ENCODE measurements at regions not wholly inside any gene's neighbourhood (a gene's known extent, or its start where the extent isn't known, plus 50 kb on each side); places are given as distances from the start of the nearest gene placed in this dataset.
A peak's percentile ranks its signal among the peaks of the same experiment; 100 is the strongest.
"Not testable (repeated sequence)": the region's sequence is repeated elsewhere in the genome, so short reads cannot be mapped to it uniquely, and the experiment has no call there.

DNA sequence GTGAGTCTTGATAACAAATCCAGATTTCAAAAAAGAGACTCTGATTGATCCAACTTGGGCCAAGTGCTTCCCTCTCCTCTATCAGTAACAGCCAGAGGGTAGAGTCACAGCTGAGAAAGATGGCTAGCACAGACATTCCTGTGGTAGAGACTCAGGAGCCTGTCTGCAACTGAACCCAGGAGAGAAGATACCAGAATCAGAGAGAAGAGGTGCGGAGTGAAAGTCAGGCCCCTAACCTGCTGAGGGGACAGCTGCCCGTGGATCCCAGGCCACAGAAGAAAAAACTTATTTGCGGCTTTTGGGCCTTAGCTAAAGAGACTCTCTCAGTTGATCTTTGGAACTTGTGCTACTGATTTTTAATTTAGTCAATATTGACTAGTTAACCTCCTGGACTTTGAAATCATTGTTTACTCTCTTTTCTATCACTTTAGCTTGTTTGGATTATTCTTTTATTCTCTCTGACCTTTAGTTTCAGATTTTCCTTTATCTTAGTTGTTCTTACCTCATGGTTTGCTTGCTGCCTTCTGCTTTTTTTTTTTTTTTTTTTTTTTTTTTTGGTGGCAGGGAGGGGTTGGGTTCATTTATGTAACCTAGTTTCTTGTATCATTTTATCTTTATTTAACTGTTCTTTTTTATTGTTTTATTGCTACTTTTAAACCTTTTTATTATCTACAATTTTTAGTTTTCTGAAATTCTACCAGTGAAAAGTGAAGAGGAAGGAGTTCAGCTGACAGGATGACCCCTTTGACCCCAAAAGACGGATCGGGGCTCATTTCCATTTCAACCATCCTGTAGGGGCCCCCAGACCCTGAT lies 154.9 kb upstream of the KRR1 start:
- DNase-seq (ENCODE audit: low spot score): no peak

DNA sequence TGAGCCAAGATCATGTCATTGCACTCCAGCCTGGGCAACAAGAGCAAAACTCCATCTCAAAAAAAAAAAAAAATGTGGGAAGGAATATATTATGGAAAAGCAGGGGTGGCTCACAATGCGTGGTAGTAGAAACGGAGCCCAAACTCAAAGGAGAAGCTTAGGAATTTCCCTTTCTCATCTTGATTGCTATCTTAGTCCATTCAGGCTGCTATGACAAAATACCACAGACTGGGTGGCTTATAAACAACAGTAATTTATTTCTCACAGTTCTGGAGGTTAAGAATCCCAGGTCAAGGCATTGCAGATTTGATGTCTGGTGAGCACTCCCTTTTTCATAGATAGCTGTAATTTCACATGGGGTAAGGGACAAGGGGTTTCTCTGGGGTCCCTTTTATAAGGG lies 153.8 kb upstream of the KRR1 start:
- no peak for DNase-seq (ENCODE audit: low spot score)

DNA sequence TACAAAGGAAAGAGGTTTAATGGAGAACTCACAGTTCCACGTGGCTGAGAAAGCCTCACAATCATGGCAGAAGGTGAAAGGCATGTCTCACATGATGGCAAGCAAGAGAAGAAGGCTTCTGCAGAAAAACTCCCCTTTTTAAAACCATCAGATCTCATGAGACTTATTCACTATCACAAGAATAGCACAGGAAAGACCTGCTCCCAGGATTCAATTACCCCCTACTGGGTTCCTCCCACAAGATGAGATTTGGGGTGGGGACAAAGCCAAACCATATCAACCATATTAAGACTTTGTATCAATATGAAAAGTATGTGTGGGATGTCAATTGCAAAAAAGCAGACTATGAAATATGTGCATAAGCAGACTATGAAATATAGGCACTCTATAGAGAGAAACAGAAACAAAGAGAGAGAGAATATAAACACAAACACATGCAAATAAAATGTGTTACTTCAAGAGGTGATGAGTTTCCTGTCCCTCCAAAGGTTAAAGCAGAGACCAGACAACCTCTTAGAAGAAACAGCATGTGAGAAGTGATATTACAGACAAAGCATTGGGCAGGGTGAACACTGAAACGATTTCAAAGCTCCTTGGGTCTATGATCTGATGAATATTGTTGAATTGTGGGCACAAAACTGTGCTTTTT lies 151.2 kb upstream of the KRR1 start:
- no peak for DNase-seq (ENCODE audit: low spot score)

DNA sequence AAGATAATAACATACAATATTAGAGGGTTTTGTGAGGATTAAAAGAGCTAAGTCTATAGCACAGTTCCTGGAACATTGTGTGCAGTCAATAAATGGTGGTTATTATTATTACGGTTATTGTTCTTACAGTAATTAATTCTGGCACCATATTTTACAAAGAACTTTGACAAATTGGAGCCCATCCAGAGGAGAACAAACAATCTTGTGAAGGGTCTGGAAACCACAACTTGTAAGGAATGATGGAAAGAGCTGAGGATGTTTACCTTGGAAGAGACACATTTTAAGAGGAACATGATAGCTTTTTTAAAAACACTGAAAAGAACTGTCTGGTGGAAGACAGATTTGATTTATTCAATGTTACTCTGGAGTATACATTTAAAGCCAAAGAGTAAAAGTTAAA lies 150.5 kb upstream of the KRR1 start:
- DNase-seq (ENCODE audit: low spot score): no peak

DNA sequence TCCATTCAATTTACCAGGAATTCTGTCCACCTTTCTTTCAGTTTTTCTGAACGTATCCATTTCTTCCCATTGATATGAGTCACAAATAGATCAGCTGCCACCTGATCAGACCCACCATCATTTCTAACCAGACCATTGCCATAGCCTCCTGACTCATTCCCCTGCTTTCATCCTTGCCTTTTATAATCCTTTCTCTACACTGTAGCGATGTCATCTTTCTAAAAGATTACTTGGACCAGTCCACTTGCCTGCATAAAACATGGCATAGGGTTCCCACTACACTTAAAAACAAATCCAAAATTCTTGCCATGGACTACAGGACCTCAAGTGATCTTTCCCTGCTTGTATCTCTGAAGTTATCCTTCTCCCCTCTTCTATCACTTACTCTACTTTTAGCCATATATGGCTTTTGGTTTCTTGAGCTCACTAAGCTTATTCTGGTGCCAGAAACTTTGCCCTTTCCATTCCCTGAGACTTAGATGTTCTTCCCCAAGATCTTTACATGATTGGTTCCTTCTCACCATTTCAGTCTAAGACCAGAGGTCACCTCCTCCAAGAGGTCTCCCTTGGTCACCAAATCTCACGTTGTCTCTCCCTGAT lies 149.5 kb upstream of the KRR1 start:
- no peak for DNase-seq (ENCODE audit: low spot score)

DNA sequence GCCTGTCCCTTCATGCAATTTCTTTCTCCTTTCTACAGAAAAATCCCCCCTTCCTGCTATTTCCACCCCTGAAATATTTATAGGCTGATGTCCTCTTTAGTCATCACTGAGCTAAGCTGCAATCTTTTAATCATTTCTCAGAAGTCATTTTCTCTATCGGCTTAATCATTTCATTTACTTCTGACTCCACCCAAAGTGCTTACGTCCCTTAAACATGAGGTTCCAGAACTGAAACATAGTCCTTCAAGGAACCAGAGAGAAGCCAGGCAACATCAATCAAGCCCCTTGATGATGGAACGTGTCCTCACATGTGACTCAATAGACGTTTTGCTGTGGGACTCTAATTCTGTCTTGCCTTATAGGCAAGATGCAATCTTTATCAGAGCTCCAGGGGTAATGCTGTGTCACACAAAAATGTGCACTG lies 148.7 kb upstream of the KRR1 start:
- DNase-seq (ENCODE audit: low spot score): no peak

DNA sequence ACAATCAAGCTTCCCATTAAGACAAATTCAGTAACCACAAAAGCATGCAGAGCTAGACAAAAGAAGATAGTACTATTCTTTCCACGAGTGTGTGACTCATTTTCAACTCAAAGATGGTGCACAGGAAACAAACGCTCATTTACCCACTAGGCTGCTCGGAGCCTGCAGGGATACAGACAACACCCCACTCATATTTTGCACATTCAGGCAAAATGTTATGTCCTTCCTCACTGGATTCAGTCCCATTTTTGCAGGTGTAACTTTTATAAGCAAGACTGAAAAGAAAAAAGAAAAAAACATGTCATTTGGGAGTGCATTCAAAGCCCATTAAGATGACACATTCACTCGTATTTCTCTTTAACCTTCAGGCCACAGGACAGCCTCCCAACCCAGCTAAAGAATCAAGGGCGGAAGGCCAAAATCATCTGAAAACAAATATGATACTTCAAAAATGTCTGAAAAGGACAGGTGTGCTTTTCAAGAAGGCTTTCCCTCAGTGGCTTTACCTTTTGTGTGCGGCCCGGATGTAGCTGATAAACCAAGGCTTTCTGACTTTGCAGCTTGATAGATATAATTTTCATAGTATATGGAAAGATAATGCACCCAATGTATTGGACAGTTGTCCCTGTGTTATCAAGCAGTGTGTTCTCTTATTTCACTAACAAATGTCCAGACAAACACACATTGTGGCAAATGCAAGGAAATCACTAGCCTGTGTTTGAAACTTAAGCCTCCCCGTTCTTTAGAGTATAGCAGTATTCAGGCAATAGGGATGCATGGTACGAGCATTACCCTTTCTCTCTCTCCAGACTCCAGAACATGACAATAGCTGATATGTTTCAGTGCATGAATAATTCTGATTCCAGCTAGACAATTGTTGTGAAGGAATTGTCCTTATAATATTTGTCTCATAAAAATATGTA lies 147.8 kb upstream of the KRR1 start:
- peak; percentile 64 for DNase-seq (ENCODE audit: low spot score)

DNA sequence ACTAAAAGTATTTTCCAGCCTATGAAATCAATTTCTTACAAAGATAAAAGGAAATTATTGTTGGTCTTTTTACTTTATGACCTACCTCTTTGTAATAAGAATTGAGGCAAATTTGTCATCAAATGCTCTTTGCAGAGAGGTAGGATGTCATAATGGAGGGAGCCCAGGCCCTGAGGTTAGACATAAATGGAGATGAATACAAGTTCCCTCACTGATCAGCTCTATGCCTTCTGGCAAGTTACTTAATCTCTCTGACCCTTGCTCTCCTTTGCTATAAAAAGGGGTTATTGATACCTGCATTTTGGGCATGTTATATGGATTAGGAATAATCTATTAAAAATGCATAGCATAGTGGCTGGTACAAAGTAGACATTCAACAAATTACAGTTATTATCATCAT lies 146.9 kb upstream of the KRR1 start:
- DNase-seq (ENCODE audit: low spot score): no peak

DNA sequence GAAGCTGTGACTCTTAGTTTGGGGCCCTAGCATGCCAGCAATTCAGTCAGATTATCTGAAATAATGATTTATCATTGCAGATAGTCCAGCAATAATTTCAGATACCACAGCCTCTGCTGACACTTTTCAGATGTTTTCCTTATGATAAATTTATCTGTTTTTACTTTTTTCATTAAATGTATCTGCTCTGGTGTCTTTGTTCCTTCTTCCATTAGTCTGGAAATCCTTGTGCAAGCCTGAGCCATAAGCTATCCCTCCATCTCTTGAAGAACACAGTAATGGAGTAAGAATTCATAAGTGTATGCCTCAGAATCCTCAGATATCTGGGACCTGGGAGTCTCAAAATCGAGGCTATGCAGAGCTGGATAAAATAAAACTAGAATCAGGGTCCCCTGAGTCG lies 146.4 kb upstream of the KRR1 start:
- no peak for DNase-seq (ENCODE audit: low spot score)

DNA sequence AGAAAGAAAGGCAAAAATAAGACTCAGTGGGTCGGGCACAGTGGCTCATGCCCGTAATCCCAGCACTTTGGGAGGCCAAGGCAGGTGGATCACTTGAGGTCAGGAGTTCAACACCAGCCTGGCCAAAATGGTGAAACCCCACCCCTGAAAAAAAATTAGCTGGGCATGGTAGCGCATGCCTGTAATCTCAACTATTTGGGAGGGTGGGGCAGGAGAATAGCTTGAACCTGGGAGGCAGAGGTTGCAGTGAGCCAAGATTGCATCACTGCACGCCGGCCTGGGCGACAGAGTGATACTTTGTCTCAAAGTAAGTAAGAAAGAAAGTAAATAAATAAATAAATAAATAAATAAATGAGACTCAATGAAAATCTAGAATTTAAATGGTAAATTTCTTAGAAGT lies 145.9 kb upstream of the KRR1 start:
- DNase-seq (ENCODE audit: low spot score): not testable (repeated sequence)

DNA sequence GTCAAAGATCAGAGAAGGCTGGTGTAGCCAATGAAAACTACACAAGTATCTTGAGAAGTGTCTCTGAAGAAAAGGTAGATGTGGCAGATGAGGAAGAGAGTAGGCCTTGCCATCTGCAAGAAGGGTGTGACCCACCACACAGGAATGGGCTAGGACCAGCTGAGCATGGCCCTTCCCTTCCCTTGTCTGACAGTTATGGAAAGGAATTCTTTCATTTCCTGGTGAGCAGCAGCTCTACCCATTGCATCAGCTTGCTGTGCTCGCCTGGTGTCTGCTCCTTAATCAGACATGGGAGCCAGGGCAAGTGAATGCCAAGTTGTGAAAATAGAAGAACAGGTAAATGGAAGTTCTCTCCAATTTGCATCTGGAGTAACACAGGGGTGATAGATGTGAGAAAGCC lies 145.2 kb upstream of the KRR1 start:
- DNase-seq (ENCODE audit: low spot score): no peak

DNA sequence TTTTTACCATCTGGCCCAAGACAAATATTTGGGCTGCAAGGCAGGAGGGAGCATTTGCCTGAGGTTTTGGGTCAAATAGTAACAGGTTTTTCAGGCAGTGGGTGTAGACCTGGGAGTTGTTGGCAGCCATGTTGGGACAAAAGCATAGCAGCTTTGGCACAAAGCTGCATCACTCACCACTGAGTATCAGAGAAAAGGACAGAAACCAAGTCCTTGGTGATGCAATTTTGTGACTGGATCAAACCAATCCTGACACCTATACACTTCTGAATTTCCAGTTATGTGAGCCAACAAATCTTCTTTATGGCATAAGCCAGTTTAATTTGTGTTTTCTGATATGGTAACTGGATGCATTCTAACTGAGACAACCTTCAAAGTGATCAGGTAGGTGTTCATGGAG lies 144.8 kb upstream of the KRR1 start:
- no peak for DNase-seq (ENCODE audit: low spot score)

DNA sequence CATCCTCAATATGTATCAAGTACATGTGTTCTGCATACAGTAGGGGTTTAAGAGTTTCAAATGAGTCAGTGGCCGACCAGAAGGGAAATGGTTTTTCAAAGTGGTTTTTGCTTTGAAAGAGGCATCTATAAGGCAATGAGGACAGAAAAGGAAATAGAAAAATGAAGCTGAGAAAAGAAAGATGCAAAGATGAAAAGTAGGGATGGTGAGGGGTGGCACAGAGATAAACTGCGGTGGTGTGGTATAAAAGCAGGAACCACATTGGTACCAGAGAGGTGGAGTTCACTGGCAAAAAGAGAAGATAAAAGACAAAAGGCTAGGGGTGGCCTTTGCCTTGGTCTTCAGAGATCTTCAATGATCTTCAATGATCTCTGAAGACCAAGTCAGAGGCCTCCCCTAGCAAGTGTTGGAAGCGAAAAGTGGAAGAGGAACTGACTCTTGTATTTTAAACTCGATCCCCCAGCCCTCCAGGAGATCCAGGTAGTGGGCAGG lies 144.0 kb upstream of the KRR1 start:
- no peak for DNase-seq (ENCODE audit: low spot score)

DNA sequence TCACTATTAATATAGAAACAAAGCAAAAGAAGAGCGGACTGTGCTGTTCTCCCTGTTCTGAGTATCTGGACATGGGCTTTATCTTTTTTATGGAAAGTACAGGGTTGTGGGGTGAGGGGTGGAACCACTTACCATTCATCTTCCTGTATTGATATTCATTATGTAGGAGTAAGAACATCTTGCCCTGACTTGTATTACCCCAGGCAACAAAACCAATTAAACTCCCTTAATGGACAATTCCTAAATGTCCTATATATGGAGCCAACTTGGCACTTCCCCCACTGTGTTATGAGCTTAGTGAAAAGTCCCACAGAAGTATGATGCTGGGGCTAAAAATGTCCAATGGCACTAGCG lies 139.9 kb upstream of the KRR1 start:
- no peak for DNase-seq (ENCODE audit: low spot score)

DNA sequence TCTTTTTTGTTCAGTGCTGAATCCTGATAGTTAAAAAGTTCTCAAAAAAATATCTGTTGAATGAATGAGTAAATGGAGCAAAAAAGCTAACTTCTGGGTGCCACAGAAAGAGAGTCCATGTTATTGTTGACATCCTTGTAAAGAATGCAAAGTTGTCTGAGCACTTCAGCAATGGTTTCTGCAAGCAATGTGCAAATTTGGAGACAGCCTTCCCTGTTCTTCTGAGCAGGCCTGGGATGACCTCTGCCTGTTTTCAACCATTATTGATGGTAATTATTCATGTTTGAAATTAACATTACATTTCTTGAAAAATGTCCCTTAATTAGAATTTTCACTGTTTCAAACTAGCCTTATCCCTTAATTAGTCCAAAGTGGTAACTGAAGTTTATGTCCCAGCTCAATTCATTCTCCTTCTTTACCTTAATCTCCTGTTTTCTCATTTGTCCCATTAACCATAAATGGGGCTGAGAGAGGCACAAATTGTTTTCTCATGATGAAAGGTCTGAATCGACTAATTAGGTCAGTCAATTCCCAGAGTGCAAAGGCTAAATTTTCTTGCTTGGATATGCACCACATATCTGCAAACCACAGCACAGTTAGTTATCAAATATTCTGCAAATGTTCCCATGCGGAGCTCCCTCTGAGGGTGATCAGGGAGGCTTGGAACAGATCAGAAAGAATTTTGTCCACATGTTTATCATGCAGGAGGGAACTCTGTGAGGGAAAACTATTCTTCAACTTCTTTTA lies 139.4 kb upstream of the KRR1 start:
- no peak for DNase-seq (ENCODE audit: low spot score)

DNA sequence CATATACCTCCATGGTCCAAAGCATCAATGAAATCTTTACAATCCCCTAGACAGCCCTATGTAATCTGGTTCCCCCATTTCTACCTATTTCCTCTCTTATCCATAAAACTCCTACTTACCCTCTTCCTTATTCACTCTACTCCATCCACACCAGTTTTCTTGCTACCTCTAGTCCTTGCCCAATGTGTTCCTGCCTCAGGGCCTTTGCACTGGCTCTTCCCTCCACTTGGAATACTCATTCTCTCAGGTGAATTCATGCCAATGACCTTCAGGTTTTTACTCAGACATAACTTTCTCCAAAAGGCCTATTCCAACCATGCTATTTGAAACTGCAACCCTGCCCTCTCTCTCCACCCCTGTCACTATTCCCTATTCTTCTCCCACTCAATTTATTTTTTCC lies 138.7 kb upstream of the KRR1 start:
- no peak for DNase-seq (ENCODE audit: low spot score)

DNA sequence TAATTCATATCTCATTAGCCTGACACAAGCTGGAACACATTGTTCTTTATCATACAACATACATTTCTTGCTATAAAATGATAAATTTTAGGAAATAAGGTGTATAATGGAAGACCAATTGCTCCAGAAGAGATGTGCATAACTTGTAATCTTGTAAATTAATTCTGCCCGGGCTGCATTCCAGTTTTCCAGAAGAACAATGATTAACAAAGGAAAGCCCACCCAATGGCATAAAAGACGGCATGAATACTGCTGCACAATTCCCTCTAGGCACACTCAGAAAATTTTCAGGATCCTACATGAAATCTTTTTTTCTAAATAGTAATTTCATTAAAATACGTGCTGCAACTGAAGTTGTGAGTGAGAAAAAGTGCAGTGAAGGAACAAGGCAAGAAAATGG lies 137.4 kb upstream of the KRR1 start:
- no peak for DNase-seq (ENCODE audit: low spot score)

DNA sequence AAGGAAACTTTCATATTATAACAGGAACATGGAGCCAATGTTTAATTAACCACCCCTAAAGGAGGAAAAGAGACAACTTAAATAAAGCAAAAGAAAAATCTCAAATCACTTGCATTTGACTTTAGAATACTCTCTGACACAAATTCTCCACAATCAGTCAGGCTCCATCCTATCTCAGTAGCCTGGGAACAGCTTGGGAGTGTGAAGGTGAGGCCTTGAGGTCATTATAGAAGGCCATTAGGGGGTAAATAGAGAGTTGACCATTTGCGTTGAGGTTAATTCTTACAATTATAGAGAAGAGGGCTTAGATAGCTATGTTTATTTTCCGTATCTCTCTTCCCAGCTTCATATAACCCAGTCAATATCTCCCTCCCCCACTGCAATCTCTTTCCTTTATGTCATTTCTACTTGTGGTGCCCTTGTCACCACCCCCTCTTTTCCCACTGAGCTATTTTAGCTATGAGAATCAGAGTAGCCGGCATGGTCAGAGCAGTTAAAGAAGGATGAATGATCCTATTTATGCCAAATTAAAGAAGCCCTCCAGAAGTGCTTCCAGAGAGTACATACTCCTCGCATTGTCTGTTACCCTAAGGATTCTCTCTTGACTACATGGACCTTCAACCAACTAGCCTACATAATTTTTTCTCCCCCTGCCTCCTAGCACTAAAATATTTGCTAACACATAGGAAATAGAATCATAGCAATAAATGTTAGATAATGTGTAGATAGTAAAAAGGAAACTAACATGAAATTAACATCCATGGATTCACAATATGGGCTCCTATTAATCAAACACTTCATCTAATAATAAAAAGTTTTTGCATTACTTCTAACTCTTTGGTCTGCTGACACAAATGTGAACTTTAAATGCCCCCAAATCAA lies 135.2 kb upstream of the KRR1 start:
- DNase-seq (ENCODE audit: low spot score): no peak

DNA sequence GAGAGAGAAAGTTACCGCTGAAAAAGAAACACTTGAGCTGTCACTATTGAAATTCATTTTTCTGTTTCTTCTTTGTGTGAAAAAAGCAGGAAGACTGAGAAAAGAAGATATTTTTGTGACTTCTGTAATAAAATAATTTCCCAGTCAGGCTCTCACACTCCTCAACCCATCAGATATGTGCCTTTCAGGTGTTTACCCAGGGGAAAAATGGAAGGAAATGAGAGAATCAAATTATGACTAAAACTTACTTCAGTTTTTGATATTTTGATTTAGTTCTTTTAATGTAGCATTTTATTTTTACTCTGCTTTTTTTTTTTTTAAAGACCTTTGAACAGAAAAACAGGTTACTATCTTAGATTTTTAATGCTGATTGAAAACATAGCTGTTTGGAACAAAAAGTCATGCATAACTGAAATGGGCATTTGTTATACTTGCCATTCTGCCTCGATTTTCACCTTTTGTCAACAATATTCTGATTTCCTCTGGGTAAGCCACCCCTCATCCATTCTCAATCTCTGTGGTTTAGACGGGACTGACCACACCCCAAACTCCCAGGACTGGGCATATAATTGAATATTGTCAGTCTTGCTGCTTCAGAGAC lies 133.2 kb upstream of the KRR1 start:
- no peak for DNase-seq (ENCODE audit: low spot score)

DNA sequence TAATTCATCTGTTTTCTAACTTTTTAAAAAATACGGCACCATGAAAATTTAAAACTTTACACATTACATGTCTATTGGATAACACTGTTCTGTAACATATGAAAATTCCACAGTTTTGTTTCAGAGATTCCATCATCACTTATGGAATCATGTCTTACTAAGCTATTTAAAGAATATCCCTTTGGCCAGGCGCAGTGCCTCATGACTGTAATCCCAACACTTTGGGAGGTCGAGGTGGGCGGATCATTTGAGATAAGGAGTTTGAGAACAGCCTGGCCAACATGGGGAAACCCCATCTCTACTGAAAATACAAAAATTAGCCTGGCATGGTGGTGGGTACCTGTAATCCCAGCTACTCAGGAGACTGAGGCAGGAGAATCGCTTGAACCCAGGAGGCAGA lies 131.7 kb upstream of the KRR1 start:
- DNase-seq (ENCODE audit: low spot score): not testable (repeated sequence)

Data from Ammon's horn (tissue), 1 donor.